Activated naive CD4-positive, alpha-beta T cell treated with anti-CD3 and anti-CD28 coated beads, Interleukin-2, amount 10 ng/mL, durations not matched to agents 7 days and 5 days (primary cell): ENCODE measurements at regions not wholly inside any gene's neighbourhood (a gene's known extent, or its start where the extent isn't known, plus 50 kb on each side); places are given as distances from the start of the nearest gene placed in this dataset.

Source experiments
- CTCF ChIA-PET: fragments of 350-600 bp; sonication (Branson Sonifier 250); formaldehyde crosslinking; loops from one replicate; lab custom pipeline; 2021; ENCODE audit warnings: antibody characterized with exemption; lab: Charles Lee
- DNase-seq: peaks from one replicate; pipeline ENCODE4 v3.0.0-alpha.2; 2020
- H3K27ac Mint-ChIP-seq: one replicate; pipeline ENCODE4 v1.8.0; 2021; ENCODE audit warnings: mild to moderate bottlenecking, moderate library complexity, mixed read lengths
- H3K27me3 Mint-ChIP-seq: one replicate; pipeline ENCODE4 v1.8.0; 2021; ENCODE audit warnings: mild to moderate bottlenecking, mixed read lengths
- H3K36me3 Mint-ChIP-seq: one replicate; pipeline ENCODE4 v1.8.0; 2021; ENCODE audit warnings: mixed read lengths
- H3K4me1 Mint-ChIP-seq: one replicate; pipeline ENCODE4 v1.8.0; 2021; ENCODE audit warnings: mixed read lengths
- H3K4me3 Mint-ChIP-seq: one replicate; pipeline ENCODE4 v1.8.0; 2021; ENCODE audit warnings: mild to moderate bottlenecking, moderate library complexity, mixed read lengths
- H3K9me3 Mint-ChIP-seq: one replicate; pipeline ENCODE4 v1.8.0; 2021; ENCODE audit warnings: mixed read lengths

DNA sequence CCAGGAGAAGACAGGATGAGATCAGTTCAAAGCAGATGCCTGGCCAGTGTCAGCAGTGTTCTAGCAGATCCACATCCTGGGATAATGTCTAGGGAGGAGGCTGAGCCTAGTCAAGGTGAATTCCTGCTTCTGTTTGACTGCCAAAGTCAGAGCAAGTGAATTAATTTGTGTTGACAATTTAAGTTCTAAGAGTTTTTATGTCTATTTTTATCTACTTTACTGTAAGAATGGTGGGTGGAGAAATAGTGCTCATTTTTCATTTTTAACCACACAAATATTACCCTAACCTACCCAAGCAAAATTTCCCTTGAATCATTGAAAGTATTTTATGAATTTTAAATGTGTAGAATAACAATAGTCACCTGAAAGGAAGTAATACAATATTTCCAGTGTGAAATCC, 207.6 kb upstream of the SLC10A2 start:
- Mint-ChIP-seq H3K4me1 (no peaks in the 10 kb centered on the region), H3K36me3 (no peaks in the 10 kb centered on the region), H3K9me3 (no peaks in the 10 kb centered on the region), H3K27me3 (no peaks in the 10 kb centered on the region), H3K27ac (no peak overlapping the region), H3K4me3 (no peak overlapping the region)
- CTCF ChIA-PET, result no interaction called here
- no peak for DNase-seq

DNA sequence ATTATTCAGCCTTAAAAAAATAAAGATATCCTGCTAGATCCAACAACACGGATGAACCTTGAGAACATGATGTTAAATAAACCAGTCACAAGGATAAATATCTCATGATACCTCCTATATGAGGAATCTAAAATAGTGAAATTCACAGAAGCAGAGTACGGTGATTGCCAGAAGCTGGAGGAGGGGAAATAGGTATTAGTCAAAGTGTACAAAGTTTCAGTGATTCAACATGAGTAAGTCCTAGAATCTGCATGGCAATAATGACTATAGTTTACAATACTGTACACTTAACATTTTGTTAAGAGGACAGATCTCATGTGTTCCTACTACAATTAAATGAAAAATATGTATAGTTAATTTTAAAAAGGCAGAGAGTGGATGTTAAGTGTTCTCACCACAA, 206.6 kb upstream of the SLC10A2 start:
- DNase-seq, result no peak
- H3K36me3 Mint-ChIP-seq, result no peaks in the 10 kb centered on the region
- CTCF ChIA-PET, result no interaction called here
- no peaks in the 10 kb centered on the region for H3K9me3 Mint-ChIP-seq
- no peak overlapping the region for H3K27ac Mint-ChIP-seq
- no peak overlapping the region for H3K4me3 Mint-ChIP-seq
- H3K4me1 Mint-ChIP-seq, result no peaks in the 10 kb centered on the region
- H3K27me3 Mint-ChIP-seq, result no peaks in the 10 kb centered on the region

DNA sequence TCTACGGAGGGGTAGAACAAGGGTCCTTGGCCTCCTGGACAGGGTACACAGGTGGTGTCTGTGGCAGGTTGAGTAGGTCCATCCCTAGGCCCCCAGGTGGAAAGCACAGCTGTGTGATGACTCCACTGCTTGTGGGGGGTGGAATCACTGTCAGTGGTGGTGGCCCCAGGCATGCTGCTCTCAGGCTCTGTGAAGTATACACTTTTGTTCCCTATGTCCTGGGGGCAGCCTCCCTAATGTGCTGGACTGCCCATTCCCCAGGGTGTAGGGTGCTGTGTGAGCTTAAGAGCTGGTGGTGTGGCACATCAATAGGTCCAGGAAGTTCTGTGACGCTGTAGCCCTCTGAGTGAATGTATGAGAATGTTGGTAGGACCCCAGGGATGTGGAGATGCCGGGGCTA, 197.2 kb upstream of the SLC10A2 start:
- H3K27ac Mint-ChIP-seq, result no peak overlapping the region
- DNase-seq, result no peak
- H3K4me3 Mint-ChIP-seq, result no peak overlapping the region
- H3K36me3 Mint-ChIP-seq, result no peaks in the 10 kb centered on the region
- peaks cover 17% of the 10 kb centered on the region for H3K9me3 Mint-ChIP-seq
- H3K4me1 Mint-ChIP-seq, result no peaks in the 10 kb centered on the region
- H3K27me3 Mint-ChIP-seq, result no peaks in the 10 kb centered on the region
- CTCF ChIA-PET, result no interaction called here

DNA sequence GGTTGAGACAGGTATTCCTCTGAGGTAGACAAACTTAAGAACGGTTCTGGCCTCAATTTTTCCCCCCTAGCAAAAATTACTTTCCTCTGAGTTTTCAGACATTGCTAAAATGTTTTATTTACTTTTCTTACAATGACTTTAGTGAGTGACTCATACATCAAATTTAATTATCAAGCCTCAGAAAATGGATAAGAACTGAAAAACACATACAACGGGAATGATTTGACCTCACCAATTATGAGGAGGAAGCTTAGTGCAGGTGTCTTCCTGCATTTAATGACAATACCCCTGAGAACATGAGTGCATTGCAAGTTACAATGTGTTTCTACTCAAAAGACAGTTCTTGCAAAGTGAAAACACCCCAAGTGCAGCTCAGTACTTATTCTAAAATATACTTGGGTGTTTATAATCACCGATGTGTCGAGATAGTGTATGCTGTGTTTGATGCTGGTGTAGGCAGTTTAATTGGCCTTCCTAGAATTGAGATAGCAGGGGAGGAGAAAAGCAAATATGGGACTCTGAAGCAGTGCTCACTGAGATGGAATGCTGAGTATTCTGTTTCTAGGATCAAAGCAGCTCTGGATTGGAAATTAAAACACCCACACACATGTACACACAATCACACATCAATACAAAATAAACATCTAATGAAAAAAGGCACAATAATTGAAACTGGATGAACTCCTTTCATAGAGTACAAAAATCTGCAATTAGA, 189.5 kb upstream of the SLC10A2 start:
- Mint-ChIP-seq H3K9me3 (peaks cover 5% of the 10 kb centered on the region), H3K4me1 (no peaks in the 10 kb centered on the region), H3K4me3 (no peak overlapping the region), H3K36me3 (no peaks in the 10 kb centered on the region), H3K27me3 (no peaks in the 10 kb centered on the region), H3K27ac (no peak overlapping the region)
- CTCF ChIA-PET, result no interaction called here
- DNase-seq, result no peak

DNA sequence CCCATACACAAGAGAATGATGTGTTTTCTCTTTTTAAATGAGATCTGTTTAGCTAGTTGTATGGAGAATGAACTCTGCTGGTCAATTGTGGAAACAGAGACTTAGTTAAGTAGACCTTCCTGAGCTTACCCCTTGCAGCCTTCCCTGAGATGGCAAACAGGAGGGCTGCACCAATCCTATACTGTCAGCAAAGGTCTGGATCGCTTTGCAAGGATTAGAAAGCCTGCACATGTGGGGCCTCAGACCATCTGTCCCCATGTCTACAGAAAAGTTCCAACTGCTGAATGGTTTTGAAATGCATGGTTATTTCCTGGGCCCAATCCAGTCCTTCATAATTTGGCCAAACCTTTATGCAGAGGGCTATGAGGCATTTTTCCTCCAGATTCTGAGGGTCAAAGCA, 183.9 kb upstream of the SLC10A2 start:
- no peak overlapping the region for H3K27ac Mint-ChIP-seq
- no peak overlapping the region for H3K4me3 Mint-ChIP-seq
- peaks cover 8% of the 10 kb centered on the region for H3K9me3 Mint-ChIP-seq
- CTCF ChIA-PET, result no interaction called here
- no peaks in the 10 kb centered on the region for H3K36me3 Mint-ChIP-seq
- H3K4me1 Mint-ChIP-seq, result no peaks in the 10 kb centered on the region
- H3K27me3 Mint-ChIP-seq, result no peaks in the 10 kb centered on the region
- no peak for DNase-seq

DNA sequence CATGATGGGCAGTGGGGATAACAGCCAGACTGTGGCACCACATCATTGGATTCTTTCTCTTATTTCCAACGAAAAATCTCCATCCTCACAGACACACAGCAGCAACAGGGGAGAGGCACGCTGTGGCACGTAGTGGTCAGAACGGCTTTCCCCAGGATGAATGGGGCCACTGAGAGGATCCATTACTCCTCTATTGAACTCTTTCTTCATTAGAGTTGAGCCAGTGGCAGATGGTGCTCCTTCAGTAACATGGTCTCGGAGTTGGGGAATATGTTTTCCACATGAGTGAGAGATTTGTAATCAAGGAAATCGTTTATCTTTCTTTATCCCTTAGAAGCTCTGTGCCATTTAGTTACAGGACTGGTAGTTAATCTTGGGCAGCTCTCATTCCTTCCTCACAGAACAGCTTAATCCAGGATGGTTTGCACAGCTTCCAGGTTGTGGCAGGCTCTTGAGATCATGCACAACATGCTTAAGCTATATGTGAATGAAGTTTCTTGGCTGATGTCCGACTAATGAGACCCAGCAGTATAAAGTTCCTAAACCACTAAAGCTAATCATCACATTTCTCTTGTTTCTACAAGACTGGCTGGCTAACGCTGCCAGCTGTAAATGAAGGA, 180.5 kb upstream of the SLC10A2 start:
- no peaks in the 10 kb centered on the region for H3K27me3 Mint-ChIP-seq
- H3K4me3 Mint-ChIP-seq, result no peak overlapping the region

DNA sequence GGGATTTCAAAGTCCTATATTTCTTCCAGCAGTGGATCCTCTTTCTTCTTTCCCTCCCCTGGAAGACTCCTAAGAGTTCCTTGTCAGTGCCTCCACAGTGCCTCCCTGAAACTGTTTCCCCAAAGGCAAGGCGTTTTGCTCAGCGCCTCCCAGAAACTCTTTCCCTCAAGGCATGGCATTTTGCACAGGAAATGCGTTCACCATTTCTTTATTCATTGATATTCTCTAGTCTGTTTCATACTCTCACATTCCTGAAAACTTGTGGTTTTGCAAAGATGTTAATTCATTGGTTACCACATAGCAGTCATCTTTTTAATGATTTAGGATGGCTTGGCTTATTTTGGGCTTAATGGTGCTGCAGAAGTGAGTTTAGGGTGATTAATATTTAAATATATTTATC, 177.3 kb upstream of the SLC10A2 start:
- Mint-ChIP-seq H3K4me3 (no peak overlapping the region), H3K27ac (no peak overlapping the region), H3K36me3 (no peaks in the 10 kb centered on the region), H3K4me1 (no peaks in the 10 kb centered on the region), H3K27me3 (no peaks in the 10 kb centered on the region), H3K9me3 (peaks cover 2% of the 10 kb centered on the region)
- no peak for DNase-seq
- CTCF ChIA-PET, result no interaction called here

More for the DNA sequence above, 180.5 kb upstream of the SLC10A2 start:
- no peak overlapping the region for H3K27ac Mint-ChIP-seq
- no peaks in the 10 kb centered on the region for H3K4me1 Mint-ChIP-seq
- DNase-seq, result no peak
- CTCF ChIA-PET, result no interaction called here
- H3K9me3 Mint-ChIP-seq, result peaks cover 3% of the 10 kb centered on the region
- no peaks in the 10 kb centered on the region for H3K36me3 Mint-ChIP-seq

DNA sequence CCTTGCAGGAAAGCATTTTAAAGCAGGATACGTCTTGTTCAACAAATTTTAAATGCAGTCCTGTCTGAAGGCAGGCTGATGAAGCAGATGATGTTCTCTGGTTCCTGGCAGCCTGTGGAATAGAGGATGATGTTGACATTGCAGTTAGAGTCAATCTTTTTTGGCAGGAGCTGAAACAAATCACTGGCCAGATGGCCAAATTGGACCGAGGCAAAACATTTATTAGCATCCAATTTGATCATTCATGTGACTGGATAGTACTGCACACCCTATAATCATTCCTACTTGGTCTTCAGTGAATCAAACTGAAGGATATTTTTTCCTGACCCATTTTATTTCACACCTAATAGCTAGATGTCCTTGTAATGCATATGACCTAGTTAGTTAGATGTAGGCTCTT, 172.2 kb upstream of the SLC10A2 start:
- Mint-ChIP-seq H3K4me3 (no peak overlapping the region), H3K4me1 (no peaks in the 10 kb centered on the region), H3K36me3 (no peaks in the 10 kb centered on the region), H3K27ac (no peak overlapping the region), H3K27me3 (no peaks in the 10 kb centered on the region), H3K9me3 (peaks cover 1% of the 10 kb centered on the region)
- CTCF ChIA-PET, result no interaction called here
- no peak for DNase-seq

DNA sequence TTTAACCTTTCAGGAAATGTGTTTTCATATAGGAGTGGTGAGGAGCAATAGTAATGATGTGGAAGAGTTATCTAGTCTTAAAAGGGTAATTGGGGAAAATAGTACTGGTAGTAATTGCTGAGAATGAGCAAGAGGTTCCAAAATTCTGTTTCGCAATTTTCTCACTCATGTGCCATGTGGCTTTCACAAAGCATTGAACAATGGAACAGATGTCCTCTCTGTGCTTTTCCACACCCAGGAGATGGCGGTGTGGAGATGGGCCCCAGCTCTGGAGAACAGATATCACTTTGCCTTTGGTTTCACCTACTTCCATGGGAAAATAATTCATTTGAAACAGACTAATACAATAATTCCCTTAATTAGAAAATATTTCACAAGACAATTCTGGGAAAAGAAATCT, 170.0 kb upstream of the SLC10A2 start:
- Mint-ChIP-seq H3K4me1 (no peaks in the 10 kb centered on the region), H3K27ac (no peak overlapping the region)

DNA sequence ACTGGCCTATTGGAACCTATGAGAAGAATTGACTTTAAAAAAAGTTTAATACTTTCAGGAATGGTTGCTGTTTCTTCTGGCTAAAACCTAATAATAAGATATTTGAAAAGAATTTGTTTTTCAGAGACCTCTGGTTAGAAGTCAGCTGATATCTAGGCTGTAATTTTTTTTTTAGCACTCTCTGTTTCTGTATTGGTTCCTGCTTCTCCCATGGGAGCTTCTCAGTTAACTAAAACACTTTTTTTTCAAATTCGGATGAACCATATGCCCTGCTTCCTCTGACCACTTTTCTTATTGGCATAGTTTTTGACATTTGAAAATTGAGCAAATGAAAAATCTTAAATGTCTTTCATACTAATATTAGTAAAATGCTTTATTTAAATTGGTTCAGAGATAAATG, 163.5 kb upstream of the SLC10A2 start:
- H3K4me1 Mint-ChIP-seq, result no peaks in the 10 kb centered on the region
- H3K27ac Mint-ChIP-seq, result no peak overlapping the region
- H3K9me3 Mint-ChIP-seq, result peaks cover 10% of the 10 kb centered on the region
- H3K36me3 Mint-ChIP-seq, result no peaks in the 10 kb centered on the region
- H3K4me3 Mint-ChIP-seq, result no peak overlapping the region
- H3K27me3 Mint-ChIP-seq, result no peaks in the 10 kb centered on the region
- no peak for DNase-seq
- CTCF ChIA-PET, result no interaction called here

More for the DNA sequence above, 170.0 kb upstream of the SLC10A2 start:
- CTCF ChIA-PET, result no interaction called here
- Mint-ChIP-seq H3K4me3 (no peak overlapping the region), H3K27me3 (no peaks in the 10 kb centered on the region), H3K36me3 (no peaks in the 10 kb centered on the region), H3K9me3 (peaks cover 6% of the 10 kb centered on the region)
- no peak for DNase-seq

DNA sequence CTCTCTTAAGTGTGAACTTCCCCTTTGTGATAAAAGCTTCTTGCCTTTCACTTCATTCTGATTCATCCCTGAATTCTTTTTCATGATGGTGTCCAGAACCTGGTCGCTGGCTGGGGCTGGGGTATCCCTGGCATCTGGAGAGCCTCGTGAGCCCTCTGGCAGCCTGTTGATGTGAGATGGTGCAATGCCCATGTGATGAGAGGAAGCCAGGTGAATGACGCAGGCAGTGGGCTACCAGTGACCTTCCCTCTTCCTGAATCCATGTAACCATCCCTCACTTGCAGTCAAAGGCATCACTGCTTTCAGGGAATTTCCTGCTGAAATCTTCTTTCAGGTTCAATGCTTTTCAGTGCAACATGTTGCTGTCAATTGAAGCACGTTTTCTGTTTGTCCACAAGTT, 158.6 kb upstream of the SLC10A2 start:
- DNase-seq, result no peak
- no peaks in the 10 kb centered on the region for H3K27me3 Mint-ChIP-seq
- H3K27ac Mint-ChIP-seq, result no peak overlapping the region
- CTCF ChIA-PET, result no interaction called here
- no peak overlapping the region for H3K4me3 Mint-ChIP-seq
- H3K36me3 Mint-ChIP-seq, result no peaks in the 10 kb centered on the region
- H3K9me3 Mint-ChIP-seq, result peaks cover 6% of the 10 kb centered on the region
- no peaks in the 10 kb centered on the region for H3K4me1 Mint-ChIP-seq

DNA sequence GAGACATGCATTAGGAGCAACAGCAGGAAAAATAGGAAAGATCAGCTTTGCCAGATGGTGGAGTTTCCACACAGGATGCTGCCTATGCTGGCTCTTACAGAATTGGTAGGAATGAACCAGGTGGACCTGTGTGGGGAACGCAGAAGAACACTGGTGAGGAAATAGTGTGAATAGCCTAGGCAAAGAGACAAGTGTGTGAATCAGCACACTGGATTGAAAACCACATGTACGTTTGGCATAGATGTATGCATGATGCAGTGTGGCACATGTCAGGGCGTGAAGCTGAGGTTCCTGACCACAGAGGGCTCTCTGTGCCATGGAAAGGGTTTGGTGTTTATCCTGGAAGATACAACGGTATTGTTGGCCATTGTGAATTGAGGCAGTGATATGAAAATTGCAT, 156.5 kb upstream of the SLC10A2 start:
- no peak for DNase-seq
- H3K9me3 Mint-ChIP-seq, result peaks cover 6% of the 10 kb centered on the region
- no peaks in the 10 kb centered on the region for H3K27me3 Mint-ChIP-seq
- CTCF ChIA-PET, result no interaction called here
- no peaks in the 10 kb centered on the region for H3K36me3 Mint-ChIP-seq
- H3K4me1 Mint-ChIP-seq, result no peaks in the 10 kb centered on the region
- no peak overlapping the region for H3K4me3 Mint-ChIP-seq
- H3K27ac Mint-ChIP-seq, result no peak overlapping the region

DNA sequence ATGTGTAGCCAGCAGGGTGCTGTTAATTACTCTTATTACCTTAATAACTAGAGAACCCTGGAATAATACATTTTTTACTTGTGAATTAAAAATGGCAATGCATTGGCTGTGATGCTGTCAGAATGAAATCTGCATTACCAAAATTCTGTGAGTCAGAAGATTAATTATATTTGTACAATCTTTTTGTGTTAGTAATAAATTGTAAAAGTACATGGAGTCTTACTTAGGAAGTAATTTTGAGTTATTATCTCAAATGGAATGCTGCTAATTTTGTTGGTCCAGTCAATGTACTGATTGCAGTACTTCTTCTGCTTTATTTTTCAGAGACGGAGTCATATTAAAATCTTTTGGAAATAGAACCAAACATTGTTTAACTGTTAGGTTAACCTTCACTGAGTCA, 152.0 kb upstream of the SLC10A2 start:
- CTCF ChIA-PET, result no interaction called here
- H3K4me3 Mint-ChIP-seq, result no peak overlapping the region
- no peaks in the 10 kb centered on the region for H3K27me3 Mint-ChIP-seq
- H3K4me1 Mint-ChIP-seq, result no peaks in the 10 kb centered on the region
- DNase-seq, result no peak
- no peak overlapping the region for H3K27ac Mint-ChIP-seq
- no peaks in the 10 kb centered on the region for H3K9me3 Mint-ChIP-seq
- H3K36me3 Mint-ChIP-seq, result no peaks in the 10 kb centered on the region

DNA sequence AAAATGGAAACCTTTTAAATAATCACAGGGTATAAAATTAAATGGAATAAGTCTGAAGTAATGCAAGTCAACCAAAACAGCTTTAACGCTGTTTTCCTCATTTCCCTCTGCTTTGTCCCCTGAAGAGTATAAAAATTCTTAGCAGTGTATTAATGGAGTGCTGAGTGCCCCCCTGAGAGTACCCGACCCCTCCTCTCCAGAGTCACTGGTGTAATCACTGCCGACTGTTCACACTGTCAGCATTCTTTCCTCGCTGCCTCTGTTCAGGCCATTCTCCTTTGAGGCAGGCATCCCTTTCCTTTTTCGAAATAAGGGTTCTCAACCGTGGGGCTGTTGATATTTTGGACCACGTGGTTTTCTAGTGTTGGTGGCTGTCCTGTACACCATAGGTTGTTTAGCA, 146.9 kb upstream of the SLC10A2 start:
- DNase-seq, result no peak
- H3K4me1 Mint-ChIP-seq, result no peaks in the 10 kb centered on the region
- no peak overlapping the region for H3K27ac Mint-ChIP-seq
- CTCF ChIA-PET, result no interaction called here
- H3K36me3 Mint-ChIP-seq, result no peaks in the 10 kb centered on the region
- H3K9me3 Mint-ChIP-seq, result no peaks in the 10 kb centered on the region
- H3K4me3 Mint-ChIP-seq, result no peak overlapping the region
- no peaks in the 10 kb centered on the region for H3K27me3 Mint-ChIP-seq

DNA sequence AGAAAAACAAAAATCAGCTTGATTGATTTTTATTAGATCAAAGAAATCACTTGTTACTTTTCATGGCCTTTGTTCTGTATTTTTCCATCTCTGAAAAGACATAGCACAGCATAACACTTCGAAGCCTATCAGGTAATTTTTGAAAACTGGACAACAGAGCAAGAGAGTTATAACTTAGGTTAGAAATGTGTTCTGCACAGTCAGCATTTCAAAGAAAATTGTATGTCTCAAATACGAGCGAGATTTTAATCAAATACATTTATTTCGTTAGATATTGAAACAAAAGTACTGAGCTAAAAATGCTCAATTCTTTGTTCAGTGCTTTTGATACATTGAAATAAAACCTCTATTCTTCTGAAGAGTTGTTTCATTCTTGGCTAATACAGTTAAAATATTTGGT, 144.1 kb upstream of the SLC10A2 start:
- CTCF ChIA-PET, result no interaction called here
- H3K4me3 Mint-ChIP-seq, result no peak overlapping the region
- no peak for DNase-seq
- no peak overlapping the region for H3K27ac Mint-ChIP-seq
- H3K9me3 Mint-ChIP-seq, result no peaks in the 10 kb centered on the region
- H3K36me3 Mint-ChIP-seq, result no peaks in the 10 kb centered on the region
- no peaks in the 10 kb centered on the region for H3K27me3 Mint-ChIP-seq
- H3K4me1 Mint-ChIP-seq, result no peaks in the 10 kb centered on the region
